ENCODE measurements at regions not wholly inside any gene's neighbourhood (a gene's known extent, or its start where the extent isn't known, plus 50 kb on each side); places are given as distances from the start of the nearest gene placed in this dataset.

GRCh38 chr3:76021376-76021775 is 236.0 kb upstream of the ZNF717 start:
- Mint-ChIP-seq H3K9me3 (no peaks in the 10 kb centered on the region), H3K27me3 (ENCODE audit: insufficient read depth, low read depth) (no peaks in the 10 kb centered on the region), H3K27ac (no peak overlapping the region), H3K4me1 (no peaks in the 10 kb centered on the region), H3K4me3 (no peak overlapping the region), H3K36me3 (no peaks in the 10 kb centered on the region)
- H3K27me3 ChIP-seq: no peaks in the 10 kb centered on the region
- H3K4me3 ChIP-seq: no peak overlapping the region
- no peak overlapping the region for H3K4me2 ChIP-seq
- no peak overlapping the region for H2AFZ ChIP-seq (replicated peaks)
- H3K79me2 ChIP-seq (ENCODE audit: low read depth): no peaks in the 10 kb centered on the region
- no peak for TF ChIP-seq EZH2 (IDR thresholded peaks at IDR 0.05)
- TF ChIP-seq EZH2phosphoT487 (IDR thresholded peaks at IDR 0.05): no peak
- TF ChIP-seq CTCF (IDR thresholded peaks at IDR 0.05): no peak
- no peak for DNase-seq (ENCODE audit: low spot score)
- no peaks in the 10 kb centered on the region for H3K36me3 ChIP-seq
- no peak overlapping the region for H3K27ac ChIP-seq
- H3F3A ChIP-seq (ENCODE audit: low read depth): no peaks in the 10 kb centered on the region
- H3K9me3 ChIP-seq (ENCODE audit: low read depth): no peaks in the 10 kb centered on the region
- no peaks in the 10 kb centered on the region for H3K4me1 ChIP-seq
- no peaks in the 10 kb centered on the region for H4K20me1 ChIP-seq (ENCODE audit: low read depth)
- H3K9ac ChIP-seq: no peak overlapping the region

- no peaks in the 10 kb centered on the region for H3K4me1 Mint-ChIP-seq
- H4K20me1 ChIP-seq (ENCODE audit: low read depth): no peaks in the 10 kb centered on the region
Observed at GRCh38 chr3:76024640-76025039, 239.3 kb upstream of the ZNF717 start.

GRCh38 chr3:76025561-76025960 is 240.2 kb upstream of the ZNF717 start:
- H3K27me3 ChIP-seq: no peaks in the 10 kb centered on the region
- no peak for DNase-seq (ENCODE audit: low spot score)
- no peaks in the 10 kb centered on the region for H3K9me3 ChIP-seq (ENCODE audit: low read depth)
- no peaks in the 10 kb centered on the region for H3K79me2 ChIP-seq (ENCODE audit: low read depth)
- no peaks in the 10 kb centered on the region for H3K4me1 ChIP-seq
- H3K36me3 ChIP-seq: no peaks in the 10 kb centered on the region
- Mint-ChIP-seq H3K27me3 (ENCODE audit: insufficient read depth, low read depth) (no peaks in the 10 kb centered on the region), H3K4me1 (no peaks in the 10 kb centered on the region), H3K36me3 (no peaks in the 10 kb centered on the region), H3K27ac (no peak overlapping the region), H3K9me3 (peaks cover 5% of the 10 kb centered on the region), H3K4me3 (no peak overlapping the region)
- no peaks in the 10 kb centered on the region for H3F3A ChIP-seq (ENCODE audit: low read depth)
- H2AFZ ChIP-seq (replicated peaks): no peak overlapping the region
- H3K4me2 ChIP-seq: no peak overlapping the region
- TF ChIP-seq EZH2 (IDR thresholded peaks at IDR 0.05): no peak
- no peak for TF ChIP-seq CTCF (IDR thresholded peaks at IDR 0.05)
- H3K4me3 ChIP-seq: no peak overlapping the region
- H3K9ac ChIP-seq: no peak overlapping the region
- no peaks in the 10 kb centered on the region for H4K20me1 ChIP-seq (ENCODE audit: low read depth)
- no peak overlapping the region for H3K27ac ChIP-seq

More at GRCh38 chr3:76024640-76025039, 239.3 kb upstream of the ZNF717 start:
- Mint-ChIP-seq H3K9me3 (no peaks in the 10 kb centered on the region), H3K27ac (no peak overlapping the region), H3K36me3 (no peaks in the 10 kb centered on the region), H3K4me3 (no peak overlapping the region), H3K27me3 (ENCODE audit: insufficient read depth, low read depth) (no peaks in the 10 kb centered on the region)
- Histone ChIP-seq H3K4me1 (no peaks in the 10 kb centered on the region), H3K27me3 (no peaks in the 10 kb centered on the region), H3K36me3 (no peaks in the 10 kb centered on the region), H3K79me2 (ENCODE audit: low read depth) (no peaks in the 10 kb centered on the region), H3K9ac (no peak overlapping the region), H3K4me2 (no peak overlapping the region), H3F3A (ENCODE audit: low read depth) (no peaks in the 10 kb centered on the region), H3K4me3 (no peak overlapping the region), H3K27ac (no peak overlapping the region), H3K9me3 (ENCODE audit: low read depth) (no peaks in the 10 kb centered on the region), H2AFZ (replicated peaks) (no peak overlapping the region)
- no peak for TF ChIP-seq EZH2 (IDR thresholded peaks at IDR 0.05)
- TF ChIP-seq EZH2phosphoT487 (IDR thresholded peaks at IDR 0.05): no peak
- peak; percentile 67 for TF ChIP-seq CTCF (IDR thresholded peaks at IDR 0.05)
- DNase-seq (ENCODE audit: low spot score): peak; percentile 36

- Mint-ChIP-seq H3K27ac (no peak overlapping the region), H3K4me1 (no peaks in the 10 kb centered on the region), H3K9me3 (peaks cover 5% of the 10 kb centered on the region), H3K36me3 (no peaks in the 10 kb centered on the region), H3K27me3 (ENCODE audit: insufficient read depth, low read depth) (no peaks in the 10 kb centered on the region), H3K4me3 (no peak overlapping the region)
- Histone ChIP-seq H4K20me1 (ENCODE audit: low read depth) (no peaks in the 10 kb centered on the region), H3F3A (ENCODE audit: low read depth) (no peaks in the 10 kb centered on the region), H2AFZ (replicated peaks) (no peak overlapping the region), H3K27ac (no peak overlapping the region), H3K36me3 (no peaks in the 10 kb centered on the region), H3K79me2 (ENCODE audit: low read depth) (no peaks in the 10 kb centered on the region), H3K4me1 (no peaks in the 10 kb centered on the region), H3K9me3 (ENCODE audit: low read depth) (no peaks in the 10 kb centered on the region), H3K4me3 (no peak overlapping the region), H3K27me3 (no peaks in the 10 kb centered on the region), H3K9ac (no peak overlapping the region), H3K4me2 (no peak overlapping the region)
- no peak for TF ChIP-seq EZH2phosphoT487 (IDR thresholded peaks at IDR 0.05)
- TF ChIP-seq CTCF (IDR thresholded peaks at IDR 0.05): no peak
- no peak for TF ChIP-seq EZH2 (IDR thresholded peaks at IDR 0.05)
- DNase-seq (ENCODE audit: low spot score): no peak
Observed at GRCh38 chr3:76026379-76026778, 241.0 kb upstream of the ZNF717 start.
